HG03095 (cell line): ENCODE measurements at regions not wholly inside any gene's neighbourhood (a gene's known extent, or its start where the extent isn't known, plus 50 kb on each side); places are given as distances from the start of the nearest gene placed in this dataset.
"Not testable (repeated sequence)": the region's sequence is repeated elsewhere in the genome, so short reads cannot be mapped to it uniquely, and the experiment has no call there.

ENCODE experiments used
- ATAC-seq: cut with Tn5 transposase; IDR thresholded peaks from one replicate; pipeline ENCODE4 v1.9.1; 2021; ENCODE audit warnings: moderate library complexity; ENCODE audit not compliant: unreplicated experiment

GRCh38 chr3:75840160-75840559 is 54.8 kb upstream of the ZNF717 start:
- ATAC-seq: not testable (repeated sequence)

- ATAC-seq: not testable (repeated sequence)
These were observed 65.1 kb upstream of the ZNF717 start for GRCh38 chr3:75850301-75851008.

DNA sequence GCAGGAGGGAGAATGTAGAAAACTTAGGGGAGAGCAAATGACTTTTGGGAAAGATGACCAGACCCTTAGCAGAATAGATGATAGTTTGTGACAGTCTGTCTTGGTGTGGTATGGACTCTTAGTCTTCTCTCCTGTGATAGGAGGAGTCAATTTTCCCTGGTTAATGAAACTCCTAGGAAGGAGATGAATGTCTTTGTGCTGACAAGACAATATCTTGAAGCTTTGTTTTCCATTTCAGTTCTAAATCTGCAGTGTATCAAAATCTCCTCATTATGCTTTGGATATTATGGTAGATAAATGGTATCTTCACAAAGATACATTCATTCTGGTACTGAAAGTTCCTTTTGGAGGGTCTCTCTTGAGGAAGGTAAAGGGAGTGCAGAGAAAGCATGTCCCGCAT is 77.8 kb upstream of the ZNF717 start:
- ATAC-seq: no peak

DNA sequence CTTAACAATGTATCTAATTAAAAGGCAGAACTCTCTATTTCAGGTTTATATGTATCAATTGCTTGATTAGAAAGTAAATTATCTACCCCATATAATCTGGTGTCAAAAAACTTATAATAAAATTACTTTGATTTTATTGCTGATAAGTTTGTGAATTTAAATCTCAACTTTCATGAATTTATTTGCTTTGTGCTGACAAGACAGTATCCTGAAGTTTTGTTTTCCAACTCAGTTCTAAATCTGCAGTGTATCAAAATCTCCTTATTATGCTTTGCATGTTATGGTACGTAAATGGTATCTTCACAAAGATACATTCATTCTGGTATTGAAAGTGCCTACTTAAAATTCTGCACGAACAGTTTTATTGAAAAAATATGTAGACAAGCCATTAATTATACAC is 78.5 kb upstream of the ZNF717 start:
- ATAC-seq: no peak

- ATAC-seq: not testable (repeated sequence)
These were observed 98.4 kb upstream of the ZNF717 start for GRCh38 chr3:75883719-75884118.

- ATAC-seq: no peak
These were observed 101.7 kb upstream of the ZNF717 start for GRCh38 chr3:75886971-75887526.

GRCh38 chr3:75894234-75894633 is 108.9 kb upstream of the ZNF717 start:
- ATAC-seq: no peak

DNA sequence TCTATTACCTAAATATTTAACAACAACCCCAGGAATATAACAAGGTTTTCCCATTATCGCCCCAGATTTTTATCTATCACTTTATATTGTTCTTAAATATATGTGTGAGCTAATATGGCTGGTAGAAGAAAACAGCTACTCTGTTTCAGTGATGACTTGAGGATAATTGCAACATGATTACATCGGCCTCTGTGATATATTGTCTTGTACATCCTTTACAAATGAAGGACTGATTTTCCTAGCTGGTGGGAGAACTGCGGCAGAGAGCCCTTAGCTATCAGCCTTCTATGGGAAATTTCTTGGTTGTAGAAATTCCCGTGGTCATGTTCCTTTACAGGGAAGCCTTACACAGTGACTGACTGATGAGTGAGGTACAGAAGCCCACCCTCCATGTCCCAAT is 110.9 kb upstream of the ZNF717 start:
- ATAC-seq: no peak

GRCh38 chr3:75901446-75901845 is 116.1 kb upstream of the ZNF717 start:
- ATAC-seq: not testable (repeated sequence)

- ATAC-seq: no peak
These were observed 121.3 kb upstream of the ZNF717 start for GRCh38 chr3:75906555-75907112.

GRCh38 chr3:75913800-75914350 is 128.5 kb upstream of the ZNF717 start:
- ATAC-seq: no peak

- ATAC-seq: not testable (repeated sequence)
These were observed 129.4 kb upstream of the ZNF717 start for GRCh38 chr3:75914741-75915140.

DNA sequence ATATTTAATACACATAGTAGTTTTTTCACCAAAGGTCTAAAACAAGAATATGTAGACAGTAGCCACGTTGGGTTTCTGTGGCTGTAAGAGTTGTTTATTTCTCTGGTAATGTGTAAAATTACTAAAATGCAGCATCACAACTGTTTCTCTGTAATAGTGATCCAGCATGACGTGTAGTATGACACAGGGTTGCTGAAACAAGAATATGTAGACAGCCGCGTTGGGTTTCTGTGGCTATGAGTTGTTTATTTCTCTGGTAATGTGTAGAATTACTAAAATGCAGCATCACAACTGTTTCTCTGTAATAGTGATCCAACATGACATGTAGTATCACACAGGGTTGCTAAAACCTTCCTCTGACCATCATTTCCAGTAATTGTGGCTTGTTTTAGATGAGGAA is 153.6 kb upstream of the ZNF717 start:
- ATAC-seq: no peak

GRCh38 chr3:75951941-75952340 is 166.6 kb upstream of the ZNF717 start:
- no peak for ATAC-seq

DNA sequence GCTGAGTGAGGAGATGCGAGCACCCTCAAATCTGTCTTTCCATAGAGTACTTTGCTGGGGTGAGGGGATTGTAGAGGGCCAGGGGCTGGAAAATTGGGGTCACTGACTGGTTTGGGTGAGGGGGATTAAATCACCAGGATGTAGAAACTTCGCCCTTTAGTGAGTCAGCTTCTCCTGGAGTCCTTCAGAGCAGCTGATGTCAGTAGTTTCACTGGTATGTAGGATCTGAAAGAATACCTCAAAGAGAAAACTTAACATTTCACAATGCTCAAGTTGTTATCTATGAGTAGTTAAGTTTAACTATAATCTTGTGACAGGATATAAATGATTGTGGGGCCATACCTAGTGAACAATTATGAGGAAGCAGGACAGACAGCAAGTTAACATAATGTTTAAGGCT is 174.7 kb upstream of the ZNF717 start:
- ATAC-seq: not testable (repeated sequence)

DNA sequence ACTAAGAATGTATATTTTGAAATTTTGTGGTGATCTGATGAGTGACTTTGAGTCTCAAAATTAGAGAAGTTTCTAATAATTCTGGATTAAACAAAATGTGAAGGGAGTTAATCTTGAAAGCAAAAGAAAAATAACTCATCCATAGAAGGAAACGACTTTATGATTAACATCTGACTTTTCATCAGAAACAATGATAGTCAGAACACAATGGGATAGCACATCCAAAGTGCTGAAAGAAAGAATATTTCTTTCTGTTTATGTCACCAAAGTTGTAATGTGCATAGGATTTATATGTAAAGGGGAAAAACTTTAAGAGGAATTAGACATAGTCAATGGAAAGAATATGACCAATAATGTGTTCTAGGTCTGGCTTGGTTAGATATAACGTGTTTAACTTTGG is 176.7 kb upstream of the ZNF717 start:
- ATAC-seq: not testable (repeated sequence)

DNA sequence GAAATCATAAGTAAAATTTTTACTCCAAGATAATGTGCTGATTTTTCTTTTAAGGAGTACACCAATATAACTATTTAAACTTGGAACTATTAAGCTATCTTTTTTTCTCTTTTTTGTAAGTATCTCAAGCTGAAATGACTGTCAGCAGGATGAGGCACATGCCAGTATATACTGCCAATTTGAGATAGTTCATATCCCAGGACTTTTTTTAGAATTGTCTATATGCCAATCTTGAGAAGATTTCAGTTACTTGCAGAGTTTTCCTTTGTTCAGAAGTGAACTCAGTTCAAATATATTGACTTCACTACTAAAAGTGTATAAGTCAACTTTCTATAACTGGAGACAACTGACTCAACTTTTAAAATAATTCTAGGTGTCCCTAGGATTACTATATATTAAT is 181.7 kb upstream of the ZNF717 start:
- no peak for ATAC-seq

DNA sequence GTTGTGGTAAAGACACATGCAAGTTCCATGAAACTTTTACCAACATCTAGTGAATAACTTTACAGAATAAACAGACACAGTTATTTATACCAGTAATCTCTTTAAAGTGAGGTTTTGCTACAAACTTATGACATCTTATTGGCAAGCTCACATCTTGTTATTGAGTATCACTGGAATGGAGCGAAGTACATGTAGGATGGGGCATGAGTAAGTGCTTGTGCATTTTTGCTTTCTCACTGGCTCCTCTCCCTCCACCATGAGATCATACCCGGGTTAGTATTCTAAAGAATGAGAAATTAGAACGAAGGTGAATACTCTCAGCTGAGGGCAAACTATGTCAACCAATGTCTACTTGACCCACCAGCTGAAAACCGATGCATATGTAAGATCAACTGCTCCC is 193.3 kb upstream of the ZNF717 start:
- no peak for ATAC-seq

DNA sequence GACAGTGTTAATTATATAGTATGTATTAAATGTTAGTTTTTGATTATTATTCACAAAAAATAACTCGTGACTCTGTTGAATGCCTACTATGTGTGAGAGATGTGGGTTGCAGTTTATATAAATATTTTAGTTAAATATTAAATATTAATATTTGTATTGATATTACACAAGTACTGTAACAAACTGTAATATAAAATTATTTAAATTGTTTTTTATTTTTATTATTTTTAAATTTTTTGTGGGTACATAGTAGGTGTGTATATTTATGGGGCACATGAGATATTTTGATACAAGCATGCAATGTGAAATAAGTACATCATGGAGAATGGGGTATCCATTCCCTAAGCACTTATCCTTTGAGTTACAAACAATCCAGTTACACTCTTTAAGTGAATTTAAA is 196.1 kb upstream of the ZNF717 start:
- no peak for ATAC-seq

DNA sequence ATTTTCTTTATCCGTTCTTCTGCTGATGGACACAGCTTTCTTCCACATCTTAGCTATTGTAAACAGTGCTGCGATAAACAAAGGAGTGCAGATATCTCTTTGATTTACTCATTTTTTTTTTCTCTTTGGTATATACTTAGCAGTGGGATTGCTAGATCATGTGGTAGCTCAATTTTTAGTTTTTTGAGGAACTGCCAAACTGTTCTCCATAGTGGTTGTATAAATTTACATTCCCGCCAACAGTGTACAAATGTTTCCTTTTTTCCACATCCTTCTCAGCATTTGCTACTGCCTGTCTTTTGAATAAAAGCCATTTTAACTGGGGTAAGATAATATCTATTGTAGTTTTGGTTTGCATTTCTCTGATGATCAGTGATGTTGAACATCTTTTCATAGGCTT is 196.8 kb upstream of the ZNF717 start:
- no peak for ATAC-seq

- no peak for ATAC-seq
These were observed 197.8 kb upstream of the ZNF717 start for GRCh38 chr3:75983111-75983510.

DNA sequence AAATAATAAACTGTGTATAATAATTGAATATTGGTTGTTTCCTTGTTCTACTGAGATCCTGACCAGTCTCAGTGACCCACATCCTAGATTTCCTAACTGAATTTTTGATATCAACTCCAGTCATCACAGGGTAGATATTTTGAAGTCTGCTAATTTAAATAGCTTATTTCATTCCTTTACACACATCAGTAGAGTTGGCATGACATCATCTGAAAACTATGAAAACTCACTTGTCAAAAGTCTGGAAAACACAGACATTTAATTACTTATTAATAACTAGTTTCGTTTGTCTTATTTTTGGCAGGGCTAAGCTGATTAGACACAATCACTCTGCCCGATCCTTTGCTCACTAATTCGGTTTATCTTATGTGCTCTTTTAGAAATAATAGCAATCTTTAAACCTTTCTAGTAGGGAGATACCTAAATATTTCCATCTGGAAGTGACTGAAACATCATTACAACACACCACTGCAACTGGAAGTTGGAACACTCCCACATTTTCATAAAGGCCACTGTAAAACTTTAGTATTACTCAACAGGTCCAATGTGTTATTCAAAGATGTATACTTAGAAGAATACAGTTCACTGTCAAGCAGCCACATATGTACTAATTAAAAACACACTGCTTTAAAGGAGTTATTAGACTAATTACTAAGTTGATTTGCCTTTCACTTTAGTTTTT is 198.4 kb upstream of the ZNF717 start:
- ATAC-seq: no peak
